Activated naive CD8-positive, alpha-beta T cell treated with anti-CD3 and anti-CD28 coated beads for 36 hours (primary cell): ENCODE measurements at regions not wholly inside any gene's neighbourhood (a gene's known extent, or its start where the extent isn't known, plus 50 kb on each side); places are given as distances from the start of the nearest gene placed in this dataset.
"Not testable (repeated sequence)": the region's sequence is repeated elsewhere in the genome, so short reads cannot be mapped to it uniquely, and the experiment has no call there.

Source experiments
- DNase-seq: peaks from one replicate; pipeline ENCODE4 v3.0.0; 2021
- H3K27ac Mint-ChIP-seq: one replicate; pipeline ENCODE4 v1.8.0; 2022; ENCODE audit warnings: mild to moderate bottlenecking, moderate library complexity, mixed read lengths
- H3K27me3 Mint-ChIP-seq: one replicate; pipeline ENCODE4 v1.8.0; 2022; ENCODE audit warnings: mild to moderate bottlenecking, mixed read lengths
- H3K36me3 Mint-ChIP-seq: one replicate; pipeline ENCODE4 v1.8.0; 2021; ENCODE audit warnings: mild to moderate bottlenecking, mixed read lengths
- H3K4me1 Mint-ChIP-seq: one replicate; pipeline ENCODE4 v1.8.0; 2021; ENCODE audit warnings: mixed read lengths
- H3K4me3 Mint-ChIP-seq: one replicate; pipeline ENCODE4 v1.8.0; 2022; ENCODE audit warnings: mild to moderate bottlenecking, moderate library complexity, mixed read lengths
- H3K9me3 Mint-ChIP-seq: one replicate; pipeline ENCODE4 v1.8.0; 2022; ENCODE audit warnings: mixed read lengths

DNA sequence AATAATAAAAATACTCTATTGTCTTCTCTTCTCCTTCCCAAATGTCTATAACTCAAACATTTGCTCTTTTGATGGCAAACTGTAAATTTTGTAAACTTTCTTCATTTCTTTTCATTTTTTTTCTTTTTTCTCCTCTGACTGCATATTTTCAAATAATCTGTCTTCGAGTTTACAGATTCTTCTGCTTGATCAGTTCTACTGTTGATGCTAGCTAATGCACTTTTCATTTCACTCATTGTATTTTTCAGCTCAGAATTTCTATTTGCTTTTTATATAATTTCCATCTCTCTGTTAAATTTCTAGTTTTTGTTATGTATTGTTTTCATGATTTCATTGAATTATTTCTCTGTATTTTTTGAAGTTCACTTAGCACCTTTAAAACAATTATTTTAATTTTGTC, 646.8 kb upstream of the INTU start:
- no peak for DNase-seq
- Mint-ChIP-seq H3K27me3 (no peaks in the 10 kb centered on the region), H3K36me3 (no peaks in the 10 kb centered on the region), H3K4me1 (no peaks in the 10 kb centered on the region), H3K9me3 (peaks cover 16% of the 10 kb centered on the region), H3K4me3 (no peak overlapping the region), H3K27ac (no peak overlapping the region)

DNA sequence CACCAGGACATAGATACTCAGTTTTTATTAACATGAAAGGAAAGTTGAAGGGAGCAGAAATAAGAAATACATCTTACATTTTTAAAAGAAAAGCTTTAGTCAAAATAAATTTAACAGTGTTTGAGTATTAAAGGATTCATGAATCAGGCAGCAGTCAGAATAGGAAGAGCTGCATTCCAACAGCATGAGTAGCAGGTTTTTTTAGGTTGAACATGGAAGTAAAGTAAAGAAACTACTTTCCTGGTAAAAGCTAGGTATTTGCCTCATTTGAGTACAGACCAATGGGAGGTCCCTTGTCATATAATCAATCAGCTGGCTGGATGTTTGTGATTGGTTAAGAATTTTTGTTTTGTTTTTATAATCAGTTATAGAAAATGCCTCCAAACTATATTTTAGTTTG, 645.9 kb upstream of the INTU start:
- H3K27ac Mint-ChIP-seq = no peak overlapping the region
- H3K4me1 Mint-ChIP-seq = no peaks in the 10 kb centered on the region
- DNase-seq = no peak
- peaks cover 16% of the 10 kb centered on the region for H3K9me3 Mint-ChIP-seq
- no peaks in the 10 kb centered on the region for H3K27me3 Mint-ChIP-seq
- no peaks in the 10 kb centered on the region for H3K36me3 Mint-ChIP-seq
- H3K4me3 Mint-ChIP-seq = no peak overlapping the region

DNA sequence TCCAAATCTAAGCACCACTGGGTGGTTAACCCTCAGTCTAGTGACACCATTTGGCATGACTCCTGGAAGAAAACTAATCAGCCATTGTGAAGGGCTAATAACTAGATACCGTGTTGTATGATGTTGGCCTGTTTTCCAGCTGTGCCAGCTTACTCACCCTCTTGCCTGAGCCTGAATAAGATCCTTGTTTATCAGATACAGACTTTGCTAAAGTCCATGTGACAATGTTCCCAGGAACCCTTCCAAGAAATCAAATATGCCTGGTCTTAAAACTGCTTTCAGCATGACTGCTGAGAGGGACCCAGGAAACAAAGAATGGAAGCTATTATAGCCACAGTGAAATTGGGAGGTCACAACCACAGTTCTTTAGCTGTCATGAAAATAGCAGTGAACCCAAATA, 640.8 kb upstream of the INTU start:
- Mint-ChIP-seq H3K27ac (no peak overlapping the region), H3K4me1 (no peaks in the 10 kb centered on the region)
- DNase-seq = no peak

DNA sequence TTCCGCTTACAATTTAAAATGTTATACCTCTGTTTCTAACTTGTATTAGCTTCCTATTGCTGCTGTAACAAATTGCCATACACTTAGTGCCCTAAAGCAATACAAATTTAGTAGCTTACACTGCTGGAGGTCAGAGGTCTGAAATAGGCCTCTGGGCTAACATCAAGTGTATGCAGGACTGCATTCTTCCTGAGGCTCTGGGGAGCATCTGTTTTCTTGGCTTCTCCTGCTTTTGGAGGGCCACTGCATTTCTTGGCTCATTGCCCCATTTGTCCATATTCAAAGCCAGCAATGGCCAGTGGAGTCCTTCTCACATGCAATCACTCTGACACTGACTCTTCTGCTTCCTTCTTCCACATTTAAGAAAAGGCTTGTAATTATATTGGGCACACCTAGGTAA, 639.8 kb upstream of the INTU start:
- Mint-ChIP-seq H3K9me3 (peaks cover 3% of the 10 kb centered on the region), H3K4me1 (no peaks in the 10 kb centered on the region), H3K4me3 (no peak overlapping the region), H3K27me3 (no peaks in the 10 kb centered on the region), H3K36me3 (no peaks in the 10 kb centered on the region), H3K27ac (no peak overlapping the region)
- DNase-seq = no peak

More for the DNA sequence above, 640.8 kb upstream of the INTU start:
- Mint-ChIP-seq H3K4me3 (no peak overlapping the region), H3K36me3 (no peaks in the 10 kb centered on the region), H3K9me3 (peaks cover 3% of the 10 kb centered on the region), H3K27me3 (no peaks in the 10 kb centered on the region)

DNA sequence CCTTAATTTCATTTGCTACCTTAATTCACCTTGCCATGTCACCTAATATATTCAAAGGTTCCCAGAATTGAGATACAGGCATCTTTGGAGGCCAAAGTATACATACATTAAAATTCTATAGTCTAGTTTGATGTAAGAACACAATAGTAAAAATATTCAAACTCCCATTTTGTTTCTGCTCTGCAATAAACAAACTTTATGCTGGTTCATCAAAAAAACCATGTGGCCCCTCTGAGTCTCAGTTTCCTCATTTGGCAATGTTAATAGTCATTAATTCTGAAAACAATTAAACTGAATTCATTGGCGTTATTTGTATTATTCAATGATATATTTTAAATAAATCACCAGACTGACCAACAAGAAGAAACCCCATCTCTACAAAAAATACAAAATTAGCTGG, 639.4 kb upstream of the INTU start:
- no peak for DNase-seq
- H3K4me1 Mint-ChIP-seq = no peaks in the 10 kb centered on the region
- no peaks in the 10 kb centered on the region for H3K36me3 Mint-ChIP-seq
- no peak overlapping the region for H3K4me3 Mint-ChIP-seq
- peaks cover 3% of the 10 kb centered on the region for H3K9me3 Mint-ChIP-seq
- no peak overlapping the region for H3K27ac Mint-ChIP-seq
- H3K27me3 Mint-ChIP-seq = no peaks in the 10 kb centered on the region

DNA sequence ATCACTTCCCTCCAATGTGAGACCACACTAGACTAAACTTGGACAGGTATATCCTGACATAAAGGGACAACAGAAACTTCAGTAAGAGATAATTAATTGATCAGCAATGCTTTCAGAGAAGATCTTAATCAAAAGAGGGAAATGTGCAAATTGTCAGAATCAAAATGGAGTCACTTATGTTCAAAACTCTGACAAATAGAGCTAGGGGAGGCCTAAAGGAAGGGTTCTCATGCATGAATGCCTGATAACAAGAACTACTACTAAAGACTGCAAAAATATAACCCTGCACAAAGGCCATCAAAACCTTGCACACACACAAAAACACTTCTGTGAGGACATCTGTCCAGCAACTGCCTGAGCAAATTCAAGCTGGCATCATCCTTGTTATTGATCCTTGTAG, 637.5 kb upstream of the INTU start:
- Mint-ChIP-seq H3K36me3 (no peaks in the 10 kb centered on the region), H3K9me3 (peaks cover 6% of the 10 kb centered on the region), H3K4me1 (no peaks in the 10 kb centered on the region), H3K27ac (no peak overlapping the region), H3K4me3 (no peak overlapping the region), H3K27me3 (no peaks in the 10 kb centered on the region)
- DNase-seq = no peak

DNA sequence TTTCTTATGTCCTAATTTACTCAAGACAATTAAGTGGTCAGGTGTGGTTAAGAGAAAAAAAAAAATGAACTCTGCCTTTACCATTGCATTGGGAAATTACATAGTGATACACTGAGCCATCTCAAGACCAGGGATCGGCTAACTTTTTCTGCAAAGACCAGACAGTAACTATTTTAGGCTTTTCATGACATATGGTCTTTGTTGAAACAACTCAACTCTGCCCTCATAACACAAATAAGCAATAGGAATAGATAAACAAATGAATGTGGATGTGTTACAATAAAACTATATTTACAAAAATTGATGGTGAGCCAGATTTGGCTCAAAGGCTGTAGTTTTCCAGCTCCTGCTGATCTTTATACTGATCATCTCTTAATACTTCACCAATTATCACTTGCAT, 632.6 kb upstream of the INTU start:
- H3K9me3 Mint-ChIP-seq = peaks cover 6% of the 10 kb centered on the region
- H3K27ac Mint-ChIP-seq = no peak overlapping the region
- no peak for DNase-seq
- H3K4me1 Mint-ChIP-seq = no peaks in the 10 kb centered on the region
- no peaks in the 10 kb centered on the region for H3K36me3 Mint-ChIP-seq
- H3K27me3 Mint-ChIP-seq = no peaks in the 10 kb centered on the region
- H3K4me3 Mint-ChIP-seq = no peak overlapping the region

DNA sequence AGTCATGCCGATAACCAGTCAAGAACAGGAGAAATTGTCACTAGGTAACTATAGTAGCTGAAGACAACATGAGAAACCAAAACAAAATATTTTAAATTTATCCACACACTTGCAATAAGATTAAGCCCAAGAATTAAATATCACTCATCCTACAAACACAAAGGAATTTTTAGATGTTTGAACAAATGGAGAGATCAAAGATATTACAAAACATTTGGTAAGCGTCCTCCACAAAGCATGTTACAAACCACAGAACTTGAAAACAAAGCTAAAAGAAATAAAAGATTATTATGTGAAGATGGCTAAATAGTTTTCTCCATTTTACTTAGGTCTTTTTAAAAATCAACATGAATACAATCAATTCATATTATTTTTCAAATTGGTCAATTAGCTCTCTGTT, 631.9 kb upstream of the INTU start:
- no peaks in the 10 kb centered on the region for H3K4me1 Mint-ChIP-seq
- H3K9me3 Mint-ChIP-seq = peaks cover 7% of the 10 kb centered on the region
- no peak overlapping the region for H3K4me3 Mint-ChIP-seq
- DNase-seq = no peak
- no peak overlapping the region for H3K27ac Mint-ChIP-seq
- H3K27me3 Mint-ChIP-seq = no peaks in the 10 kb centered on the region
- H3K36me3 Mint-ChIP-seq = no peaks in the 10 kb centered on the region

DNA sequence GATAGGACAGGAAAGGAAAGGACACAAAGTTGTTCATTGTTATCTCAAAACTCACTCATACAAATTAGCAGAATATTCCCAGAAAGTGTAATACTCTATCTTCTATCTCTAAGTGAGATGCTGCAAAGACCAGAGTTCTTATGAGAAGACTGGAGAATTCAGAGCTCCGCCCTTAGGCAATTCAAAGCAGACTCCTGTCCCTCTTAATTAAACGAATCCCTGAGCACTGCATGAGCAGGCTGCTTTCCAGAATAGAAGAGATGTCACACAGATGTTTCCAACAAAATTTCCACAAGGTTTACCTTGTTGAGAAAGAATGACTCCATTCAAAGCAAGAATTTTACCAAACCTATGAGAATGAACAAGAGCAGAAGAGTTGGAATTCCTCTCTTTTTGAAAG, 630.8 kb upstream of the INTU start:
- Mint-ChIP-seq H3K4me3 (no peak overlapping the region), H3K4me1 (no peaks in the 10 kb centered on the region), H3K27me3 (no peaks in the 10 kb centered on the region), H3K36me3 (no peaks in the 10 kb centered on the region), H3K9me3 (peaks cover 7% of the 10 kb centered on the region), H3K27ac (no peak overlapping the region)
- no peak for DNase-seq

DNA sequence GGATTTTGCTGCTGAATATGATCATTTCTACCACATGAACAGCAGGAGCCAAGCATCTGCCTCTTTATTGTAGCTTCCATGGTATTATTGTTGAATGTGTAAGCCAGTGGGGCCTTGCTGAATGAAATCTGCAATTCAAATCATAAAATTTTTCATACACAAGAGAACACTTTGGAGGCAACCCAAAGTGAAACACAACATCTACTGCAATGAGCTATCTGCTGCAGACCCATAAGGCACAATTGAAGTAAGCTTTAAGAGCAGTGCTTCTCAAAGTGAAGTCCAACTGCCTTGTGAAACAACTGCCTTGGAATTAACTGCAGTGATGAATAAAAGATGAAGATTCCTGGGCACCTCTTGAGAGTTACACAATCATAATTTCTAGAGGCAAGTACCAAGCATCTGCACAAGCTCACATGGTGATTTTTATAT, 626.3 kb upstream of the INTU start:
- no peak for DNase-seq
- Mint-ChIP-seq H3K36me3 (no peaks in the 10 kb centered on the region), H3K4me3 (no peak overlapping the region), H3K27me3 (no peaks in the 10 kb centered on the region), H3K27ac (no peak overlapping the region), H3K9me3 (peaks cover 5% of the 10 kb centered on the region), H3K4me1 (no peaks in the 10 kb centered on the region)

DNA sequence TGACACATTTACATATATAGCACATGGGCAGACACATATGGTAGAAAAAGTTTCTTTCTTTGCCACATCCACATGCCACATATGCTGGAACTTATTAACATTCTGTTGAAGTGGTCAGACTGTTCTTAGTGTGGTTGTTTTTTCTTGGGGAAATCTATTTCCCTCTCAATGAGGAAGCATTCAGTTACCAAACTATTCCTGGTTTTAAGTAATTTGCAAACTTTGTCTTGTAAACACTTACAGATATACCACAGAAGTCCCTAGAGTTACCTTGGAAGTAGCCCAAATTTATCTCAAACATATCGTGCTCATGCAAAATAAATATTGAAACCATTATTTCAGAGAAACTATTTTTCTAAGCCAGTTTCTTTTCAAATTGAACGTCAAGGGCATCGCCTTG, 625.5 kb upstream of the INTU start:
- H3K4me1 Mint-ChIP-seq = no peaks in the 10 kb centered on the region
- no peaks in the 10 kb centered on the region for H3K36me3 Mint-ChIP-seq
- H3K4me3 Mint-ChIP-seq = no peak overlapping the region
- no peak overlapping the region for H3K27ac Mint-ChIP-seq
- peaks cover 5% of the 10 kb centered on the region for H3K9me3 Mint-ChIP-seq
- no peak for DNase-seq
- H3K27me3 Mint-ChIP-seq = no peaks in the 10 kb centered on the region

DNA sequence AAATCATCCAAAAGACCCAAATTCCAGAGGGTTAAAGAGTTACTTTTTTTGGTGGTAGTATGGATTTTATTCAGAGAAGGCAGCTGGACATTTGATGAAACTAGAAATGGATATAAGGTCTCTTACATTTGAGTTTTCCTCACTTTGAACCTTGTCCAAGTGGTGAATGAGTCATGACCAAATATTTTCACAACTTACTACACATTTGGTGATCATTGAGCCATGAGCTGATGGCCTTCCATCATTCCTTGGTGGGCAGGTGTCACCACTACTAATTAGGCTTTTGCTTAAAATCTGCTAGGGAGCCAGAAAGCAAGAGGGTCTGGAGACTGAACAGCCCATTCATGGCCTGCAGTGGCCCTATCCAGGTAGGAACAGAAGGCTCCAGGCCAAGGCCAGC, 620.2 kb upstream of the INTU start:
- no peaks in the 10 kb centered on the region for H3K4me1 Mint-ChIP-seq
- H3K9me3 Mint-ChIP-seq = peaks cover 4% of the 10 kb centered on the region
- H3K27me3 Mint-ChIP-seq = no peaks in the 10 kb centered on the region
- no peak overlapping the region for H3K4me3 Mint-ChIP-seq
- no peak for DNase-seq
- H3K36me3 Mint-ChIP-seq = no peaks in the 10 kb centered on the region
- no peak overlapping the region for H3K27ac Mint-ChIP-seq

DNA sequence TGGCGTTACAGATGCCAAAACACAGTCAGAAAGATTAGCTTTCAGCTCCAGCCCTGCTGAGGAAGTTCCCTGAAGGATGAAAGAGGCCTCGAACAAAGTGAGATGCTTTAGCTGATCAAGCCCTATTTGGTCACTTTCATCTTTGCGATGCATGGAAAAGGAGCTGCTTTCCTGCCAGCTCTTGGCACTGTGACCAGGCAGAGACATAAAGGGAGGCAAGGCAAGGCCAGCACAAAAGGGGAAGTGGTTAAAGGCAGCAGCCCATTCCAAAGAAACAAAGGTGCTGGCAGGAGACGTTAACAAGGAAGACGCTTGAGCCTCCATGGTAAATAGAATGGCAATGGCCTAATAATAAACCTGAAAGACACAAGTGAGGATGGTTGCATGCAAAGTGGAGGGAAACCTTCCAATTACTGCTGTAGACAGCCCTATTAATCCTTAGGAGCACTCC, 617.1 kb upstream of the INTU start:
- Mint-ChIP-seq H3K36me3 (no peaks in the 10 kb centered on the region), H3K9me3 (peaks cover 2% of the 10 kb centered on the region), H3K27ac (no peak overlapping the region), H3K27me3 (no peaks in the 10 kb centered on the region), H3K4me1 (no peaks in the 10 kb centered on the region), H3K4me3 (no peak overlapping the region)
- no peak for DNase-seq

DNA sequence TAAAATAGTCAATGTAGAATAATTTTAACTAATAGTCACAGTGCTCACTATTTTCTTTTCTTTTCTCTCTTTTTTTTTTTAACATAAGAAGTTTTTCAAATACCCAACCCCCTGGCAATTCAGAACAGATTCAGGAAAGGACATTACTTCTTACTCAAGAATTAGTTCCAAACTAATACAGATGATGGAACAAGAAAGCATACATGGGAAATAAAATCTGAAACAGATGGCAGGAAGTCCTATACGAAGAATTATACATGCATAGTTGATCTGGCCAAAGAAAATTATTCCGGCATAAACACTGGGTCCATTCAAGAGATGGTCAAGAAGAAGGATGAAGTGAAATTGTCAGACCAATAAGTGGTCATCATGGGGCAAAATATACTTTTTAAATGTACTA, 614.4 kb upstream of the INTU start:
- Mint-ChIP-seq H3K27me3 (no peaks in the 10 kb centered on the region), H3K4me1 (no peaks in the 10 kb centered on the region), H3K27ac (no peak overlapping the region), H3K9me3 (peaks cover 2% of the 10 kb centered on the region), H3K4me3 (no peak overlapping the region), H3K36me3 (no peaks in the 10 kb centered on the region)
- no peak for DNase-seq

DNA sequence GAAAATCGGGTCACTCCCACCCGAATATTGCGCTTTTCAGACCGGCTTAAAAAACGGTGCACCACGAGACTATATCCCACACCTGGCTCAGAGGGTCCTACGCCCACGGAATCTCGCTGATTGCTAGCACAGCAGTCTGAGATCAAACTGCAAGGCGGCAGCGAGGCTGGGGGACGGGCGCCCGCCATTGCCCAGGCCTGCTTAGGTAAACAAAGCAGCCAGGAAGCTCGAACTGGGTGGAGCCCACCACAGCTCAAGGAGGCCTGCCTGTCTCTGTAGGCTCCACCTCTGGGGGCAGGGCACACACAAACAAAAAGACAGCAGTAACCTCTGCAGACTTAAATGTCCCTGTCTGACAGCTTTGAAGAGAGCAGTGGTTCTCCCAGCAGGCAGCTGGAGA, 611.9 kb upstream of the INTU start:
- H3K4me1 Mint-ChIP-seq, H3K4me3 Mint-ChIP-seq, DNase-seq, H3K27ac Mint-ChIP-seq, H3K27me3 Mint-ChIP-seq, H3K9me3 Mint-ChIP-seq, H3K36me3 Mint-ChIP-seq: not testable (repeated sequence)

DNA sequence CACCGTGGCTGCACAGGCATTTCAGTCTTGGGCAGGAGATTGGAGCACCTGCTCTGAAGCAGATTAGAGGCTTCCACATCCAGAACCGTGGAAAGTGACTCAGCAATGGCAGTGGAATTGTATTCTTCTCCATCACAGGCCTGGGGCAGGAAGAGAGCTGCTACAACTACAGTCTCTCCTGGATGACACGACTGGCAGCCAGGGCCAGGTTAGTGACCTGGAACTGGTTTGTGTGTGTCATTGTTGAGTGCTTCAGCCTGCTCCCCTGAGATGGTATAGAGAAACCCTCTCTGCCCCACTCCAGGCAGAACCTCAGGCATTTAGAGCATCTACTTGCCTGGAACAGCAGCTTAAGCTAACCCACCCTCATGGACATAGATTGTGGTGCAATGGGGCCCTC, 596.5 kb upstream of the INTU start:
- peaks cover 1% of the 10 kb centered on the region for H3K9me3 Mint-ChIP-seq
- no peaks in the 10 kb centered on the region for H3K36me3 Mint-ChIP-seq
- no peak overlapping the region for H3K27ac Mint-ChIP-seq
- H3K4me1 Mint-ChIP-seq = no peaks in the 10 kb centered on the region
- no peak for DNase-seq
- H3K4me3 Mint-ChIP-seq = no peak overlapping the region
- H3K27me3 Mint-ChIP-seq = no peaks in the 10 kb centered on the region

DNA sequence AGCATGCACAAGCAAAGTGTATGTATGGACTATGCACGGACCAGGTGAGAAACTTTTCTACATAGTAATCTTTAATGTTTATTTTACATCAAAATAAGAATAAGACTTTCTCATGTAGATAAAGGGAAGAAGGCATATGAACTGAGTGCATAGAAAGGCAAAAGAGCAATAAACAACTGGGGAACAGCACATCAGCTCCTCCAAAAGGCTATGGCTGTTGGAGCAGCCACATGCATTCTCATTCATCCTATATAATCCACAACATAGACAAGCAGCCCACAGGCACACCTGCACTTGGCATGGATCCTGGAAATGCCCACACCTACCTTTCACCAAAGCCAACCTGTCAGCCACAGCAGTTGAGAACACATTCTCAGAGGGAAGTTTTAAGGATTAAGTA, 586.9 kb upstream of the INTU start:
- H3K27me3 Mint-ChIP-seq = no peaks in the 10 kb centered on the region
- H3K4me1 Mint-ChIP-seq = no peaks in the 10 kb centered on the region
- H3K9me3 Mint-ChIP-seq = peaks cover 4% of the 10 kb centered on the region
- H3K36me3 Mint-ChIP-seq = no peaks in the 10 kb centered on the region
- no peak for DNase-seq
- no peak overlapping the region for H3K27ac Mint-ChIP-seq
- H3K4me3 Mint-ChIP-seq = no peak overlapping the region
